GM12874 (cell line): ENCODE measurements at regions not wholly inside any gene's neighbourhood (a gene's known extent, or its start where the extent isn't known, plus 50 kb on each side); places are given as distances from the start of the nearest gene placed in this dataset.

Experiments
- CTCF ChIP-seq: IDR thresholded peaks from 2 replicates; pipeline ENCODE4 v1.5.1; 2011; ENCODE audit warnings: low read depth, mild to moderate bottlenecking, control low read depth, low read length, moderate library complexity; ENCODE audit not compliant: insufficient read depth

GRCh38 chr12:78396538-78396937 lies 468.0 kb upstream of the SYT1 start:
- no peak for TF ChIP-seq CTCF

- no peak for TF ChIP-seq CTCF
Measured at GRCh38 chr12:78398750-78399149, 465.8 kb upstream of the SYT1 start.

GRCh38 chr12:78402366-78403134 lies 462.0 kb upstream of the SYT1 start:
- no peak for TF ChIP-seq CTCF

GRCh38 chr12:78403136-78403535 lies 461.4 kb upstream of the SYT1 start:
- no peak for TF ChIP-seq CTCF

- no peak for TF ChIP-seq CTCF
Measured at GRCh38 chr12:78403681-78404080, 460.9 kb upstream of the SYT1 start.

- TF ChIP-seq CTCF: no peak
Measured at GRCh38 chr12:78406213-78406612, 458.4 kb upstream of the SYT1 start.

- no peak for TF ChIP-seq CTCF
Measured at GRCh38 chr12:78406828-78407227, 457.7 kb upstream of the SYT1 start.

GRCh38 chr12:78407722-78408121 lies 456.9 kb upstream of the SYT1 start:
- no peak for TF ChIP-seq CTCF
